GM12872 (cell line): ENCODE measurements at regions not wholly inside any gene's neighbourhood (a gene's known extent, or its start where the extent isn't known, plus 50 kb on each side); places are given as distances from the start of the nearest gene placed in this dataset.

Experiments used
- TF ChIP-seq, protein P1 (sequence below): IDR thresholded peaks from 3 replicates; pipeline ENCODE4 v1.5.1; 2011; ENCODE audit warnings: low read depth, mild to moderate bottlenecking, low read length, moderate library complexity; ENCODE audit not compliant: insufficient read depth

DNA sequence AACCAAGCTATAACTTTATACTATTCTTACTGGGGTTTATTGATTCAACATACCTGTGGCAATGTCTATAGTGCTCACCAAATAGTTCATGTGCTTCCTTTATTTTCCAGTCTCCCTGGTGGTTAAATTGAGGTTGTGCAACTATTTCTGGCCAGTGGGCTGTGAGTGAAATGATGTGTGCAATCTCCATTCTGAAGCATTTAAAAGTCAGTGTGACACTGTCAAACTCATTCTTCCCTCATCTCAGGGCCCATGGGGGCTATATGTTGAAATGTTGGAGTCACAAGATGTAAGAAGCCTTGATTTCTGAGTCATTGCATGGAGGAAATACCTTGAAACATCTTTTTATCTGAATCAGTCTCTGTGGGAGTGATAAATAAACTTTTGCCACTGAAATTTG, 414.3 kb upstream of the RPS6KA3 start:
- TF ChIP-seq, protein P1, sequence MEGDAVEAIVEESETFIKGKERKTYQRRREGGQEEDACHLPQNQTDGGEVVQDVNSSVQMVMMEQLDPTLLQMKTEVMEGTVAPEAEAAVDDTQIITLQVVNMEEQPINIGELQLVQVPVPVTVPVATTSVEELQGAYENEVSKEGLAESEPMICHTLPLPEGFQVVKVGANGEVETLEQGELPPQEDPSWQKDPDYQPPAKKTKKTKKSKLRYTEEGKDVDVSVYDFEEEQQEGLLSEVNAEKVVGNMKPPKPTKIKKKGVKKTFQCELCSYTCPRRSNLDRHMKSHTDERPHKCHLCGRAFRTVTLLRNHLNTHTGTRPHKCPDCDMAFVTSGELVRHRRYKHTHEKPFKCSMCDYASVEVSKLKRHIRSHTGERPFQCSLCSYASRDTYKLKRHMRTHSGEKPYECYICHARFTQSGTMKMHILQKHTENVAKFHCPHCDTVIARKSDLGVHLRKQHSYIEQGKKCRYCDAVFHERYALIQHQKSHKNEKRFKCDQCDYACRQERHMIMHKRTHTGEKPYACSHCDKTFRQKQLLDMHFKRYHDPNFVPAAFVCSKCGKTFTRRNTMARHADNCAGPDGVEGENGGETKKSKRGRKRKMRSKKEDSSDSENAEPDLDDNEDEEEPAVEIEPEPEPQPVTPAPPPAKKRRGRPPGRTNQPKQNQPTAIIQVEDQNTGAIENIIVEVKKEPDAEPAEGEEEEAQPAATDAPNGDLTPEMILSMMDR = no peak; the same call in 2 of the 3 replicates

DNA sequence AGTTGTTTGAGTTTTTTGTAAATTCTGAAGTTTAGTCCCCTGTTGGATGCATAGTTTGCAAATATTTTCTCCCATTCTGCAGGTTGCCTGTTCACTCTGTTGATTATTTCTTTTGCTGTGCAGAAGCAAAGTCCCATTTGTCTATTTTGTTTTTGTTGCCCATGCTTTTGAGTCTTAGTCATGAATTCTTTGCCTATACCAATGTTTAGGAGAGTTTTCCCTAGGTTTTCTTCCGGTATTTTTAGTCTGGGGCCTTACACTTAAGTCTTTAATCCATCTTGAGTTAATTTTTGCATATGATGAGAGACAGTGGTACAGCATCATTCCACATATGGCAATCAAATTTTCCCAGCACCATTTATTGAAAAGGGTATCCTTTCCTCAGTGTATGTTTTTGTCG, 405.8 kb upstream of the RPS6KA3 start:
- TF ChIP-seq, protein P1 = no peak

DNA sequence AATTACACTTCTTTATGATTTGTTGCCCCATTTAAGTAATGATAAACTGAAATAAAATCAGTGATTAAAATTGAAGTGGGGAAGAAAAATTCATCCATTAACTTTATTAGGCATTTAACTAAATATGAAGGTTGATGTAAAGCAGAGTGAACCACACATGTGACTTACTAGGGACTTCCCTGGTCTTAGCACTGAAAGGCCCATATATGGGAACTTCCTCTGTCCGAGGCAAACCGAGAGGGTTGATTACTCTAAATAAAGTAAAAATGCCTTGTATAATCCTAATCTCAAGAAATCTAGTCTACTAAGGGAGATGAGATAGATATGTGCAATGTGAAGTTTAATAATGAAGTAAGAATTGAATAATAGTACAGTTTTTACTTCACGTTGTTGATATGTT, 403.9 kb upstream of the RPS6KA3 start:
- TF ChIP-seq, protein P1 = no peak

DNA sequence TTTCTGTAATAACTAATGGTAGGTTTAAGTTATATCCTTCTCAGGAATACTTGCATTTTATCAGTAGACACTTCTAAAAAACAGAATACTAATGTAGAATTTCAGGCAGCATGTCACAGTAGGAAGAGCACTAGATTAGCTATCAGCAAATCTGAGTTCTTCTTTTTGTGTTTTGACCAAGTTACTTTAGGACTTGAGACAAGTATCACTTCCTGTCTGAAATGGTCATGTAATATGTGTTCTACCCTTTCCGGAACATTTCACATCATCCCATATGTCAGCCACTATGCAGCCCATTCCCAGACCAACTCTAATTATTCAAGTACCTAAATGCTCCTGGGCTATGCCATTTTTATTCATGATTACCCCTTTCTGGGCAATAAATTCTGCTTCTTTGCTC, 401.8 kb upstream of the RPS6KA3 start:
- TF ChIP-seq, protein P1 = no peak

DNA sequence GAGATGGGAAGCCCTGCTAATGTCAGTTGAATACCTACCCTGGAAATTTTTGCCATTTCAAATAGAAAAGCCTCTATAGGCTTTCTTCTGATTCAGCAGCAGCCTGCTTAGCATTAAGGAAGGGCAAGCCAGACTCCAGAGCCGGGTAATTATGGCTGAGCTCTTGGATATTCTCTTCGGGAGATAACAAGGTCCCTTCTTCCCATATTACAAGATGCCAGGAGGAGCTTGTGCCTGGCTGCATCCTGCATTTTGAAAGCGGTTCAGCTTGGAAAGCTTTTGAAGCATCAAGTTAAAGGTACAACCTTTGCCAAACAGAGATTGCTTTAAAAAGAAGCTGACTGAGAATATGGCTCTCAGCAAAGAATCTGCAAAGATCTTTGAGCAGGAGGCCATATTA, 399.6 kb upstream of the RPS6KA3 start:
- TF ChIP-seq, protein P1 = no peak

DNA sequence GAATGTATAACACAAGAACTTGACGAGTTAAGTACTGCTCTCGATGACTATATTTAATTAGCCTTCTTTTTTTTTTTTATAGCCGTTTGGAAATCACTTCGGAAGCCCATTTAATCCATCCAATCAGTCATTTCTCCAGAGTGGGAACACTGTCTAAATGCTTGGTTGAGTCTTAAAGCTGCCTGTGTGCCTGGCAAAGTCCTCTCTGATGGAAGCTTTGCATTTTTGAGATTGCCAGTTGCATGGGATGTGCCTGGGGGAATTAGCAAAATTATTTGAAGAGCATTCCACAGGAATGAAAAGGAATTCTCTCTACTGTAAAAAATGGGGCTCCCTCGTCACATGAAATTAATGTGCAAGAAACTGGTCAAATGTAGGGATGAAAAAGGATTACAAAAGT, 398.8 kb upstream of the RPS6KA3 start:
- TF ChIP-seq, protein P1 = no peak

DNA sequence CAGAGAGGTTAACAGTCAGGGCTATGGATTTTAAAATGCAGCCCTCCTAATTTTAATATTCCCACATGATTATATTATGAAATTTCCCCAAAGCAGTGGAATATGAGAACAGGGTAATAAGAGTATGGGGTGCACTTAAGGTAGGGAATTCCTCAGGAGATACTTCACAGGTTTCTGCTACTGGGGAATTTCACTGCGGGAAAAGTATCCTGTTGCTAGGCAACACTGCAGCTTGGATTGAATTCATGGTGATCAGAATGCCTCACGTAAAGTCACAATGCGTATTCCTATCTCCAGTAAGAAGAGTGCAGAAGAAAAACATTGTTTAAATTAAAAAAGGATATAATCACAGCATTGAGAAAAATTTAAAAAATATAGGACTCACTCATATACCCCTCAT, 398.1 kb upstream of the RPS6KA3 start:
- TF ChIP-seq, protein P1 = no peak

DNA sequence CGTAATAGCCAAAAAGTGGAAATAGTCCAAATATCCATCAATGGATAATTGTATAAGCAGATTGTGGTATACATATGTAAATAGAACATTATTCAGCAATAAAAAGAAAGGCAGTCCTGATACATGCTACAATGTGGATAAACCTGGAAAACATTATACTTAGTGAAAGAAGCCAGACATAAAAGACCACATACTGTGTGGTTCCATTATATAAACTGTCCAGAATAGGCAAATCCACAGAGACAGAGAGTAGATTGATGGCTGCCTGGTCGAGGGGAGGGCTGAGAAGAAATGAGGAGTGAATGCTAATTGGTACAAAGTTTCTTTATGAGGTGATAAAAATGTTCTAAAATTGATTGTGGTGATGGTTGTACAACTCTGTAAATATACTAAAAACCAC, 397.4 kb upstream of the RPS6KA3 start:
- TF ChIP-seq, protein P1 = no peak
